H9 (cell line): ENCODE measurements at regions not wholly inside any gene's neighbourhood (a gene's known extent, or its start where the extent isn't known, plus 50 kb on each side); places are given as distances from the start of the nearest gene placed in this dataset.

Experiments
- DNase-seq: peaks from one replicate; pipeline ENCODE4 v3.0.0-alpha.2; 2017
- H2AFZ ChIP-seq: one replicate; pipeline ENCODE4 v1.6.1; 2013; ENCODE audit warnings: mild to moderate bottlenecking, low read length, control low read depth, moderate library complexity
- H2AK5ac ChIP-seq: 2 replicates; pipeline ENCODE4 v1.6.1; 2013; ENCODE audit warnings: low read length, control low read depth, mixed read lengths; ENCODE audit not compliant: insufficient read length
- H2BK120ac ChIP-seq: one replicate; pipeline ENCODE4 v1.6.1; 2013; ENCODE audit warnings: low read depth, mild to moderate bottlenecking, low read length, control low read depth, inconsistent platforms; ENCODE audit not compliant: poor library complexity, severe bottlenecking
- H2BK12ac ChIP-seq: 2 replicates; pipeline ENCODE4 v1.6.1; 2013; ENCODE audit warnings: low read length, control low read depth, mixed read lengths, low read depth; ENCODE audit not compliant: insufficient read length
- H2BK15ac ChIP-seq: 2 replicates; pipeline ENCODE4 v1.6.1; 2013; ENCODE audit warnings: low read depth, low read length, control low read depth
- H2BK20ac ChIP-seq: one replicate; pipeline ENCODE4 v1.6.1; 2013; ENCODE audit warnings: low read depth, mild to moderate bottlenecking, low read length, control low read depth, inconsistent platforms; ENCODE audit not compliant: poor library complexity, severe bottlenecking
- H2BK5ac ChIP-seq: 2 replicates; pipeline ENCODE4 v1.6.1; 2013; ENCODE audit warnings: low read length, control low read depth, mixed read lengths; ENCODE audit not compliant: insufficient read length
- H3K14ac ChIP-seq: 2 replicates; pipeline ENCODE4 v1.6.1; 2013; ENCODE audit warnings: low read length, control low read depth; ENCODE audit not compliant: insufficient read depth
- H3K18ac ChIP-seq: 2 replicates; pipeline ENCODE4 v1.6.1; 2013; ENCODE audit warnings: low read depth, mild to moderate bottlenecking, mixed read lengths, low read length, control low read depth; ENCODE audit not compliant: insufficient read length
- H3K23ac ChIP-seq: 2 replicates; pipeline ENCODE4 v1.6.1; 2013; ENCODE audit warnings: low read length, control low read depth, mixed read lengths, low read depth; ENCODE audit not compliant: insufficient read length
- H3K23me2 ChIP-seq: 2 replicates; pipeline ENCODE4 v1.6.1; 2013; ENCODE audit warnings: low read depth, mild to moderate bottlenecking, mixed read lengths, low read length, control low read depth; ENCODE audit not compliant: insufficient read length, poor library complexity, severe bottlenecking
- H3K27ac ChIP-seq: 2 replicates; pipeline ENCODE4 v1.5.1; 2013; ENCODE audit warnings: low read length, control low read depth, mixed read lengths, low read depth; ENCODE audit not compliant: insufficient read length
- H3K27me3 ChIP-seq: 2 replicates; pipeline ENCODE4 v1.6.1; 2013; ENCODE audit warnings: low read length, control low read depth, inconsistent platforms; ENCODE audit not compliant: insufficient read depth
- H3K4ac ChIP-seq: 2 replicates; pipeline ENCODE4 v1.6.1; 2013; ENCODE audit warnings: low read depth, mild to moderate bottlenecking, control low read depth, inconsistent platforms, low read length, moderate library complexity
- H3K4me1 ChIP-seq: 2 replicates; pipeline ENCODE4 v1.6.1; 2013; ENCODE audit warnings: low read length, control low read depth, inconsistent platforms; ENCODE audit not compliant: insufficient read depth
- H3K4me2 ChIP-seq: 2 replicates; pipeline ENCODE4 v1.6.1; 2013; ENCODE audit warnings: low read length, control low read depth, mixed read lengths; ENCODE audit not compliant: insufficient read length, insufficient read depth
- H3K56ac ChIP-seq: 2 replicates; pipeline ENCODE4 v1.6.1; 2013; ENCODE audit warnings: low read depth, mild to moderate bottlenecking, mixed read lengths, low read length, control low read depth; ENCODE audit not compliant: insufficient read length
- H3K79me1 ChIP-seq: 2 replicates; pipeline ENCODE4 v1.6.1; 2013; ENCODE audit warnings: low read depth, mild to moderate bottlenecking, moderate library complexity, low read length, control low read depth, inconsistent platforms; ENCODE audit not compliant: insufficient read depth, poor library complexity, severe bottlenecking
- H3K79me2 ChIP-seq: 2 replicates; pipeline ENCODE4 v1.6.1; 2013; ENCODE audit warnings: low read length, control low read depth, inconsistent platforms; ENCODE audit not compliant: insufficient read depth
- H3K9ac ChIP-seq: 2 replicates; pipeline ENCODE4 v1.6.1; 2013; ENCODE audit warnings: low read length, control low read depth, mixed read lengths; ENCODE audit not compliant: insufficient read length; ENCODE audit errors: extremely low read depth
- H3K9me3 ChIP-seq: one replicate; pipeline ENCODE4 v1.6.1; 2013; ENCODE audit warnings: low read depth, low read length, inconsistent platforms; ENCODE audit not compliant: control insufficient read depth
- H3T11ph ChIP-seq: one replicate; pipeline ENCODE4 v1.6.1; 2013; ENCODE audit warnings: mild to moderate bottlenecking, low read length, control low read depth, inconsistent platforms
- H4K20me1 ChIP-seq: one replicate; pipeline ENCODE4 v1.6.1; 2013; ENCODE audit not compliant: control insufficient read depth, insufficient read length, insufficient read depth
- H4K5ac ChIP-seq: 2 replicates; pipeline ENCODE4 v1.6.1; 2013; ENCODE audit warnings: low read depth, mild to moderate bottlenecking, mixed read lengths, low read length, control low read depth; ENCODE audit not compliant: insufficient read length
- H4K8ac ChIP-seq: replicated peaks from 2 replicates; pipeline ENCODE4 v1.6.1; 2013; ENCODE audit warnings: low read length, control low read depth, mixed read lengths, low read depth; ENCODE audit not compliant: insufficient read length
- H4K91ac ChIP-seq: 2 replicates; pipeline ENCODE4 v1.6.1; 2013; ENCODE audit warnings: low read depth, mild to moderate bottlenecking, moderate library complexity, mixed read lengths, low read length, control low read depth; ENCODE audit not compliant: insufficient read length
- H3K27ac Mint-ChIP-seq, 3 experiments: 2 replicates in 2 of 3; 3 replicates in 1 of 3; pipeline ENCODE4 v1.8.0; 2020 to 2021; ENCODE audit warnings: mixed read lengths in 3 of 3, mild to moderate bottlenecking in 1 of 3, moderate library complexity in 1 of 3
- H3K27me3 Mint-ChIP-seq: 2 replicates; pipeline ENCODE4 v1.8.0; 2021; ENCODE audit warnings: low read depth, mild to moderate bottlenecking, moderate library complexity, mixed read lengths
- H3K36me3 Mint-ChIP-seq, 3 experiments: 2 replicates in 2 of 3; 3 replicates in 1 of 3; pipeline ENCODE4 v1.8.0; 2020 to 2021; ENCODE audit warnings: low read depth in 3 of 3, mixed read lengths in 3 of 3; ENCODE audit not compliant: insufficient read depth in 1 of 3
- H3K4me1 Mint-ChIP-seq, 2 experiments: 2 replicates each; pipeline ENCODE4 v1.8.0; 2020; ENCODE audit warnings: mixed read lengths in 2 of 2
- H3K4me3 Mint-ChIP-seq, 2 experiments: 2 replicates in 1 of 2; 3 replicates in 1 of 2; pipeline ENCODE4 v1.8.0; 2020 to 2021; ENCODE audit warnings: mild to moderate bottlenecking in 2 of 2, mixed read lengths in 2 of 2, moderate library complexity in 1 of 2
- H3K9me3 Mint-ChIP-seq, 2 experiments: 2 replicates in 1 of 2; 3 replicates in 1 of 2; pipeline ENCODE4 v1.8.0; 2020; ENCODE audit warnings: mild to moderate bottlenecking in 2 of 2, mixed read lengths in 2 of 2, moderate library complexity in 1 of 2
- WGBS: extraction: QIAGEN DNeasy Blood & Tissue Kit; methylation state at CpG from one replicate; pipeline ENCODE4 v1.1.7; 2013; ENCODE audit warnings: missing lambda C conversion rate, low lambda C conversion rate, mixed read lengths; ENCODE audit not compliant: insufficient read length; ENCODE audit errors: extremely low coverage; 5-methylcytosine and 5-hydroxymethylcytosine counted together
- TF ChIP-seq, protein P1 (sequence below): fragments of 200-600 bp; sonication (generic); conservative IDR thresholded peaks from 3 replicates; pipeline ENCODE4 v1.8.0; 2021; ENCODE audit warnings: antibody characterized with exemption, mild to moderate bottlenecking

DNA sequence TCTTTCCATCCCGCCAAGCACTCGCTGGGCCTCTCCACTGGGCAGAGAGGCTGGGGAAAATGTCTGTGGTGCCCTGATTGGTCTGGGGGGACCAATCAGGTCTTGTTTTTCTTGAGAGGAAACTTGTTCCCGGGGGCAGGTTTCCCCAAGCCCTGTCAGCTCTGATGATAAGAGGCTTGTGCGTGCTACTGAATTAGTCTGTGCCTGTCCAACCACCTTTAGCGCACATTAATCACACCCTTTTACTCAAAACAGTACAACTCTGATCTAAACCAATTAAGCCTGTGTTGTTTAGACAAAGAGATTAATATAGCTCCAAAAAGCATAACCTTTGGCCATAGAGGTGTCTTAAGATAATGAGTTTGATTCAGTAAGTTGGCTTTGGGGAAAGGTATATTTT is 580.4 kb downstream of the VRK1 start:
- H3T11ph ChIP-seq: no peak overlapping the region
- H4K91ac ChIP-seq: no peak overlapping the region
- Mint-ChIP-seq H3K36me3 (no peaks in the 10 kb centered on the region), H3K4me1 (peaks cover 46 to 51% of the 10 kb centered on the region in 2 experiments), H3K9me3 (no peaks in the 10 kb centered on the region; a peak in 1 of 5 replicates), H3K27ac (no peak overlapping the region), H3K4me3 (no peak overlapping the region), H3K27me3 (peaks cover 32% of the 10 kb centered on the region)
- H3K9ac ChIP-seq: no peak overlapping the region
- H3K79me2 ChIP-seq: no peaks in the 10 kb centered on the region
- no peak overlapping the region for H2BK120ac ChIP-seq
- TF ChIP-seq, protein P1, sequence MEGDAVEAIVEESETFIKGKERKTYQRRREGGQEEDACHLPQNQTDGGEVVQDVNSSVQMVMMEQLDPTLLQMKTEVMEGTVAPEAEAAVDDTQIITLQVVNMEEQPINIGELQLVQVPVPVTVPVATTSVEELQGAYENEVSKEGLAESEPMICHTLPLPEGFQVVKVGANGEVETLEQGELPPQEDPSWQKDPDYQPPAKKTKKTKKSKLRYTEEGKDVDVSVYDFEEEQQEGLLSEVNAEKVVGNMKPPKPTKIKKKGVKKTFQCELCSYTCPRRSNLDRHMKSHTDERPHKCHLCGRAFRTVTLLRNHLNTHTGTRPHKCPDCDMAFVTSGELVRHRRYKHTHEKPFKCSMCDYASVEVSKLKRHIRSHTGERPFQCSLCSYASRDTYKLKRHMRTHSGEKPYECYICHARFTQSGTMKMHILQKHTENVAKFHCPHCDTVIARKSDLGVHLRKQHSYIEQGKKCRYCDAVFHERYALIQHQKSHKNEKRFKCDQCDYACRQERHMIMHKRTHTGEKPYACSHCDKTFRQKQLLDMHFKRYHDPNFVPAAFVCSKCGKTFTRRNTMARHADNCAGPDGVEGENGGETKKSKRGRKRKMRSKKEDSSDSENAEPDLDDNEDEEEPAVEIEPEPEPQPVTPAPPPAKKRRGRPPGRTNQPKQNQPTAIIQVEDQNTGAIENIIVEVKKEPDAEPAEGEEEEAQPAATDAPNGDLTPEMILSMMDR: no peak
- peaks cover 7% of the 10 kb centered on the region; the same call in 1 of the 2 replicates for H3K4me1 ChIP-seq
- H3K18ac ChIP-seq: no peak overlapping the region
- H3K27me3 ChIP-seq: no peaks in the 10 kb centered on the region
- no peak overlapping the region for H2BK5ac ChIP-seq
- no peak overlapping the region for H4K8ac ChIP-seq
- no peaks in the 10 kb centered on the region for H3K9me3 ChIP-seq
- H3K23ac ChIP-seq: no peak overlapping the region
- H2BK12ac ChIP-seq: no peak overlapping the region
- DNase-seq: no peak
- no peak overlapping the region for H2BK20ac ChIP-seq
- no peak overlapping the region for H3K56ac ChIP-seq
- H3K14ac ChIP-seq: no peak overlapping the region
- no peak overlapping the region for H2AK5ac ChIP-seq
- no peak overlapping the region for H2AFZ ChIP-seq
- WGBS: no CpG with 5 or more reads among the region's 5 CpGs
- H3K27ac ChIP-seq: no peak overlapping the region
- H4K5ac ChIP-seq: no peak overlapping the region
- no peak overlapping the region for H3K4me2 ChIP-seq
- H3K79me1 ChIP-seq: no peaks in the 10 kb centered on the region
- no peaks in the 10 kb centered on the region for H4K20me1 ChIP-seq
- no peak overlapping the region for H3K4ac ChIP-seq
- H2BK15ac ChIP-seq: no peak overlapping the region
- no peaks in the 10 kb centered on the region for H3K23me2 ChIP-seq
